CD4-positive, alpha-beta T cell treated with Interferon gamma for 1 hour (primary cell): ENCODE measurements at regions not wholly inside any gene's neighbourhood (a gene's known extent, or its start where the extent isn't known, plus 50 kb on each side); places are given as distances from the start of the nearest gene placed in this dataset.

ENCODE experiments used
- DNase-seq: peaks from one replicate; pipeline ENCODE4 v3.0.0-alpha.2; 2020

- no peak for DNase-seq
Measured at GRCh38 chr17:74149597-74150427, 53.7 kb upstream of the RPL38 start.

DNA sequence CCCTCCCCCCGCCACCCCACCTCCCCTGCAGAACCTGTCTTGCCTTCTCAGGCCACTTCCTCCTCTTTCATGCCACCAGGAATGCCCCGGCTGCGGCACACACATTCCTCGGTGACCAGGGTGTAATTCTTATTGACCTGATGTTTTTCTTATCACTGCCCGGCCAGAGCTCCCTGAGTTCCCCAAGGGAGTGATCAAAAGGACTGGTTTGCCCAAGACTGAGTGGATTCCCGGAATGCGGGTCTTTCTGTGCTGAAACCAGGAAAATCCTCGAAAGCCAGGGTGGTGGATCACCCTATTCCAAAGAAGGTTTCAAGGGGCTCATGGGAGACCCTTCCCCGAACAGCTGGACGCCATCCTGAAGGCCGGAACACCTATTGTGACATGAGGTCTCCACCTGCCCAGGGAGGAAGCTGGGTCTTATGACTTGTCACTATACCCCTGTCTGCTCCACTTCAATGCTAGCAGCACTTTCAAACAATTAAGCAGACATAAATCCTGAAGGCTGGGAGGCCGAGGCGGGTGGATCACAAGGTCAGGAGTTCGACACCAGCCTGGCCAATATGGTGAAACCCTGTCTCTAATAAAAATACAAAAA, 53.0 kb upstream of the RPL38 start:
- DNase-seq: no peak

DNA sequence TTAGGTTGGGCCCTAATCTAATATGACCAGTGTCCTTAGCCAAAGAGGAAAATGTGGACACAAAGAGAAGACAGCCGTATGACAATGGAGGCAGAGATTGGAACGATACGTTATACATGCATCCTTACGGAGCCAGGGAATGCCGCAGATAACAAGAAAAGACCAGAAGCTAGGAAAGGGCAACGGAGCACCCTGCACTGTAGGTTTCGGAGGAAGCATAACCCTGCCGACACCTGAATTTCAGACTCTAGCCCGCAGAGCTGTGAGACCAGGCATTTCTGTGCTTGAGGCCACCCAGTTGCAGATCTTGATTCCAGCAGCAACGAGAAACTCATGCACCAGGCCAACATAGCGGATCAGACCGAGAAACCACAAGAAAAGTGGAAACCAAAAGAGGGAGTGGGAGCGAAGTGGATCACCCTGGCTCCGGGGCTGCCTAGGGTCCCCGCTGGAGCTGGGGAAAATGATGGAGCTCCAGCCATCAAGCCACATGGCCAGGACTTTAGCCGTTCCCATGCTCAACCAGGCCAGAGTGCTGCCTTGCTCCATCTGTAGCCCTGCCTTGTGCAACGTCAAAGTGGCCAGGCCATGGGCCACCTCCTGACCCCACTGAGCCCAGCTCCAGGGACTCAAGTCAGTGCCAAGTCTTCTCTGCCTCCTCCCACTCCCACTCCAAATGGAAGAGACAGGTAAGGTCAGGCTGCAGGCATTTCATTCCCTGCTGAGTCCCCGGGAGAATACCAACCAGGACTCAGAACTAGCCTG, 51.7 kb upstream of the RPL38 start:
- DNase-seq: no peak

GRCh38 chr17:74152591-74153455, 50.7 kb upstream of the RPL38 start:
- no peak for DNase-seq

GRCh38 chr17:74153456-74153810, 50.0 kb upstream of the RPL38 start:
- DNase-seq: no peak
